HG03045 (cell line): ENCODE measurements at regions not wholly inside any gene's neighbourhood (a gene's known extent, or its start where the extent isn't known, plus 50 kb on each side); places are given as distances from the start of the nearest gene placed in this dataset.
"Not testable (repeated sequence)": the region's sequence is repeated elsewhere in the genome, so short reads cannot be mapped to it uniquely, and the experiment has no call there.

Experiments used
- ATAC-seq: cut with Tn5 transposase; IDR thresholded peaks from one replicate; pipeline ENCODE4 v1.9.1; 2021; ENCODE audit warnings: mild to moderate bottlenecking, moderate library complexity; ENCODE audit not compliant: unreplicated experiment

- ATAC-seq: not testable (repeated sequence)
These were observed 200.3 kb upstream of the FKBP1C start for GRCh38 chr6:63010962-63011361.

DNA sequence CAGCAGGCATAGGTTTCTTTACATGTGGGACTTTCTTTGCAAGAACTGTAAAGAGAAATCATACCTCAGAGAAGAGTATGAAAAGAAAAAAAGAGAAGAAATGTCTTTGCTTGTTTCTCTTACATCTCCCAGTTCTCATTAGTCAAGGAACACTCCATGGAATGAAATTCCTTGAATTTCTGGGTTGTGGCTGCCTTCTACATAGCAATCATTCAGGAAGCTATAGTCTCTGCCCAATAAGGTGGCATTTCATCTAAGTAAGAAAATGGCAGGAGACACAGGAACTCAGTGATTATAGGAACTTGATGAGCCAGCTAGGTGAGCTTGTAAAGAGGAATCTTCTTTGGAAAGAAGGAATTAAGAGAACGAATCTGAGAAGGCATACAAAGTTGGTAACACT, 197.0 kb upstream of the FKBP1C start:
- ATAC-seq: no peak

GRCh38 chr6:63022631-63023030, 188.6 kb upstream of the FKBP1C start:
- no peak for ATAC-seq

DNA sequence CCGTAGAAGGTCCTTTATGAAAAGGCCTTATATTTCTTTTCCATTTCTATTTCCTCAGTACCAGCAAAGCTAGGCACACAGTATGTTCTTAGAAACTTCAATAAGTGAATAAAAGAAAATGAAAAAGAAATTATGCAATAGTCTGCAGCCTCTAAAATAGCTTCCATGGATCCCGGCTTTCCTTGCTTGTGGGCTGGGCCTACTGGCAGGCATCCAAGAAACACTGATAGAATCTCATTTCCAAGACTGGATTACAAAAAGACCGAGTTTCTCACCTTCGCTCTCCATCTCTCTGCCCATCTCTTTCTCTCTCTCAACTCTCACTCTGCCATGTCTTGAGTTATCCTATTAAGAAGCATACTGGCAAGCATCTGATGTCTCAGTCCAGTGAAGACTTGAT, 187.5 kb upstream of the FKBP1C start:
- no peak for ATAC-seq

DNA sequence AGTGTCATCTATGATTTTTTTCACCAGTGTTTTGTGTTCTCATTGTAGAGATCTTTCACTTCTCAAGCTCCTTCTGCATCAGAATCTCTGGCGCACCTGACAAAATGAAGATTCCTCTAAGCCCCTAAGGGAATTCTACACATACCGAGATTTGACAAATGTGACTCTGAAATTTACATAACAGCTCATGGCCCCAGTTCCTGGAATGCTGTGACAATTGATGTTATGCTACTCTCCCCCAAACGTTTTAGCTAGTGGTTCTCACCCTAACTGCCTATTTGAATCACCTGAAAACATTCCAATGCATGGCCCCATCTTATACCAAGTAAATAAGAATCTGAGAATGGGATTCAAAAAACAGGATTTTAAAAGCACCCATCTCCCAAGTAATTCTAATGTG, 162.1 kb upstream of the FKBP1C start:
- ATAC-seq: no peak

GRCh38 chr6:63053206-63053605, 158.1 kb upstream of the FKBP1C start:
- ATAC-seq: not testable (repeated sequence)

DNA sequence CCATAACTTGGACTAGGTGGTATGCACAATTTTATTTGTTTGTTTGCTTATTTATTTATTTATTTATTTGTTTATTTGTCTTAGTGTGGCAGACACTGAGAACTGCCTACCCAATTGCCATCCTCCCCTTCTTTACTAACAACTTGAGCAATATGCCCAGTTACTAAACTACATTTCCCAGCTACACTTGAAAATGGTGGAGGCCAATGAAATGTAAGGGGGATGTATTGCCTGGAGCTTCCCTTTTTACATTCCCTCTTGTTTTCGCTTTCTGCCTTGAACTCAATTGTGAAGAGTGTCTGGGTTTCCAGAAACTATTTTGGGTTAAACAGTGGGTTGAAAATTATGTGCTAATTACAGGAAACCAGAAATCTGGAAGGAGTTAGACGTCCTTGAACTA, 152.7 kb upstream of the FKBP1C start:
- no peak for ATAC-seq

- no peak for ATAC-seq
These were observed 147.5 kb upstream of the FKBP1C start for GRCh38 chr6:63063631-63064271.

DNA sequence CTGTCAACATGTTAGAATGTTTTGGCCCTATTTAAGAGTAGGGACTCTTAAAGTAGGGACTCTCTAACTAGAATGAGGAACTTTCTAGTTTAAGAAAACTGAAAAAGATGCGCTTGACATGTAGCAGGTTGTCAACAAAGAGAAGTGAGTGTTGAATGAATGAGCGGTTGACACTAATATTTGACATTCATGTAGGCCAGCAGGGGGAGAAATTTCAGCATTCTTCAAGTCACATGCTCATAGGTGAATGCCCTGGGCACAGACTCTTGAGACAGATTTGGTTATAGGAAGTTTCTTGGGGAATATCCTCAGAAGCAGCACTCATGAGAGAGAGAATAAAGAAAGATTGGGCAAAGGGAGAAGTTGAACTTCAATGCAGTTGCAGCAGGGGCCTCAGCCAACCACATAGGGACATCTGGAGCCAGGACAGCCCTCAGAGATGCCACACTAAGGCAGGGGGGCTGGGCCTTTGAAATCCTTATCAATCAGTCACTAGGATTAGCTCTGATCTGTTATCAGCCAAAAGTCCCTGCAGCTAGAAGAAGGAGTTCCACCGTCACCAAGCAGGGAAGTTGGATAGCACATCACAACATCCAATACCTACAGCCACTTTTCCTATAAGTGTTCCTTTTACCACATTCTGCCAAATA, 145.1 kb upstream of the FKBP1C start:
- no peak for ATAC-seq

DNA sequence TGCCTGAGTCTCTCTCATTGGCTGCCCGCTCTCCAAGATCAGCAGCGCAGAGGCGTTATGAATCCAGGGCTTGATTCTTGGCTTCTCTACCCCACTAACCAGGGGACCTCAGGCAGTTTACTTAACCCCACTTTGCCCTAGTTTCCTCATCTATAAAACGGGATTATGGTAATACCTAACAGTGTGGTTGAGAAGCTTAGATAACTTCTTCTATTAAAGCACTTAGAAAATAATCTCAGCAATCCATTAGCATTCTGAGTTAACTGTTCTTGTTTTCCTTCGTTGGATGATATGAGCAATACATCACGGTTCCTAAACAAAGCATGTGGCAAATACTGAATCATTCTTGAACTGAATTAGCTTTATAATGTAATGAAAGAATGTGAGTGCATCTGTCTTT, 116.3 kb upstream of the FKBP1C start:
- ATAC-seq: no peak

DNA sequence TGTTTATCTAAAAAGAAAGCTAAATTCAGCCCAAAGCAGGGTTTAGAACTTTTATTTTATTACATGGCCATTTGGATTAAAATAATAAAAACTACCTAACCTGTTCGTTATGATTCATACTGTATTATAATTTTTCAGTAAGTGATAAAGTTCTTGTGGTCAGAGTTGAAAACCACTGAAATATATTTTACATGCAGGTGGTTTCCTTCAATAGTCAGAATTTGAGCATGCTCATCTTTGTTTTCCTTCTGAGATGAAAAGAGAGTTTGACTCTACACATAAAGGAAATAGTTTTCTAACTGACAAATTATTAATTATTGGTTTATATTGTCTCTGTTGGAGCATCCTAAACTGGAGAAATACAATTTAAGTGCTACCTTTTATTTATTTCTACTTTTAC, 114.0 kb upstream of the FKBP1C start:
- peak; percentile 50 for ATAC-seq

DNA sequence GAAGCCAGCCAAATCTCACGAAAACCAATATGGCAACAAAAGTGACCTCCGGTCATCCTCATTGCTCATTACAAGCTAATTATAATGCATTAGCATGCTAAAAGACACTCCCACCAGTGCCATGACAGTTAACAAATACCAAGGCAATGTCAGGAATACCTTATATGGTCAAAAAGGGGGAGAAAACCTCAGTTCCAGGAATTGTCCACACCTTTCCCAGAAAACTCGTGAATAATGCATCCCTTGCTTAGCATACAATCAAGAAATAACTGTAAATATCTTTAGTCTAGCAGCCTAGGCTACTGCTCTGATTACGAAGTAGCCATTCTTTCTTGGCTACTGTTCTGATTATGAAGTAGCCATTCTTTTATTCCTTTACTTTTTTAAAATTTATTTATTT, 112.5 kb upstream of the FKBP1C start:
- ATAC-seq: no peak

DNA sequence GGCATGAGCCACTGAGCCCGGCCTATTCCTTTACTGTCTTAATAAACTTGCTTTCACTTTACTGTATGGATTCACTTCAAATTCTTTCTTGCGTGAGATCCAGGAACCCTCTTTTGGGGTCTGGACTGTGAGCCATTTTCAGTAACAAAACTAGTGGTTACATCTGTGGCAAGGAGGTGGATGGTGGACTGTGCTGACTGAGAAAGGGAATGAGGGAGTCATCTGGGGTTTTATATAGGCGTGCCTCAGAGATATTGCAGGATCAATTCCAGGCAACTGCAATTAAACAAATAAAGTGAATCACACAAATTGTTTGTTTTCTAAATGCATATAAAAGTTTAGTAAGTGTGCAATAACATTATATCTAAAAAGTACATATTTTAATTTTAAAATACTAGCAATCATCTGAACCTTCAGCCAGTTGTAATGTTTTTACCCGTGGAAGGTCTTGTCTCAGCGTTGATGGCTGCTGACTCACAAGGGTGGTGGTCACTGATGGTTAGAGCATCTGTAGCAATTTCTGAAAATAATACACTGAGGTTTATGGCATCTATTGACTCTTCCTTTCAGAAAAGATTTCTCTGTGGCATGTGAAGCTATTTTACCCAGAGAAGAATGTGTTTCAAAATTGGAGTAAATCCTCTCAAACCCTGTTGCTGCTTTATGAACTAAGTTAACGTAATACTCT, 111.4 kb upstream of the FKBP1C start:
- no peak for ATAC-seq

DNA sequence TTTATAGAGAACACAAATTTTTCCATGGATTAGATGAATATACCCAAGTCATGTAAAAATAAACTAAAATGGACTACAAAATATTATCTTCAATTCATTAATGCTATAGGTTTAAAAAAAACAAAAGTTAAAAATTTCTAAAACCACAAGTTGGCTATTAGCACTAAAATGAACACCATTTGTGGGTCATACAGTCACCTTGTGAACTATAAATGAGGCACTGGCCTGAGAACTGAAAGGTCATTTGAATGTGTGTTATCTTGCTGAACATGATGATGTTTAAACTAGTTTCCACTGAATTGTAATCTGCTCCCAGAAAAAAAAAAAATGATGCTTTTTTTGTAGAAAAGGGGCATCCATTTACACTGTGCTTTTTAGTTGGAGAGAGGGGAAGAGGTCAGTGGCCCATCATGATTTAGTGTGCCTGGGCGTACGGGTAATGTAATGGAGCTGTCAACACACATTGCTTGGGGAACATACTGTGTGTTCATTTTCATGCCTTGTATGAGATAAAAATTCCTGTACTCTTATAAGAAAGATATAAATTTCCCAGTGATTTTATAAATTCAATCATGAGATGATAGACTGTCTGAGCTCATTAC, 96.6 kb upstream of the FKBP1C start:
- no peak for ATAC-seq

DNA sequence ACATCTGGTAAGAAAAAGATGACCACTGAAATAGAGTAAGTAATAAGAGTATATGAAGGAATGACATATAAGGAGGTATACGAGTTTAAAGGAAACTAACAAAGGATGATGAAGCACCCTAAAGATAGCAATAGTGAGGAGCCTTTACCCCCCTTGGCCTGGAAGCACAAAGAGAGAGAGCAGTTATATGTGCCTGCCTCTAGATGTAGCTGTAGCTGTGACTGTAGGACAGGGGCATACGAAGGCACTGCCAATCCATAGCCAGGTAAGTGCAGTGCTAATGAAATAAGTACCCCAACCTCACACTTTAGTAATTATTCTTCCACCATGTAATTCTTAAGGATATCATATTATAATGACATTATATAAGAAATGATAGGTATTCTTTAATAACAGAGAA, 90.1 kb upstream of the FKBP1C start:
- no peak for ATAC-seq

DNA sequence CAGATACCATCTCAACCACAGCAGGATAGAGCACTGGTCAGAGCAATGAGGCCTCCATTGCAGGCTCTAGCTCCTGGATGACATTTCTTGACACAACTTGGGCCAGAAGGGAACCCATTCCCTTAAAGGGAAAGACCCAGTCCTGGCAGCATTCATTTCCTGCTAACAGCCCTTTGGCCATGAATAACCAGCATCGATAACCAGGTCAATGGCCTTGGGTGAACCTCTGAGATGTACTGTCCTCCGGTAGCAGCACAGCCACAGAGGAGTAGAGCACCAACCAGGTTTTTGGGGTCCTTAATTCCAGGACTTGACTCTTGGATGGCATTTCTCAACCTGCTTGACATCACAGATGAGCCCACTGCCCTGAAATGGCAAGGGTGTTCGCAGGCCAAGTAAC, 71.2 kb upstream of the FKBP1C start:
- no peak for ATAC-seq

GRCh38 chr6:63140692-63141318, 70.5 kb upstream of the FKBP1C start:
- ATAC-seq: no peak

- no peak for ATAC-seq
These were observed 61.5 kb upstream of the FKBP1C start for GRCh38 chr6:63149730-63150129.

DNA sequence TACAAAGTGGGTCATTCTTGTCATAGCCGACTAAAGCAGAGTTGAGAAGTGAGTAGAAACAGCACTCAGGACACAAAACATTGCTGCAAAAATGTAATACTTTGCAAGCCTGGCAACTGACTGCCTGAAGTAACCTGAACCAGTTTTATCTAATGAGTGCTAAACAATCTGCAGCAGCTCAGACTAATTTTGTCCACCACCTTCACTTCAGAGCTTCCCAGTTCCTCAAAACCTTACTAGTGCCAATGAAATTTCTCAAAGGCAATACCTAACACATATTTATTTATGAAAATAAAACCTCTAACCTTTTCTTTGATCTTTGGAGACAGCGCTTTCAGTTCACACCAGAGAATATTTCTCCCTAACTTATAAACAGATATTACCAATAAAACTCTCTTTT, 56.7 kb upstream of the FKBP1C start:
- ATAC-seq: no peak
